Heart left ventricle (tissue), 16 donors: ENCODE measurements at regions not wholly inside any gene's neighbourhood (a gene's known extent, or its start where the extent isn't known, plus 50 kb on each side); places are given as distances from the start of the nearest gene placed in this dataset.

Source experiments
- ATAC-seq, 4 donors: fragments of 200-7000 bp; cut with Tn5 transposase; one replicate each; pipeline ENCODE4 v1.9.1; 2020 to 2022; ENCODE audit warnings: moderate library complexity in 4 of 4, mild to moderate bottlenecking in 3 of 4, moderate number of reproducible peaks in 1 of 4
- DNase-seq, 5 donors: peaks; one replicate each; pipeline ENCODE4 v3.0.0-alpha.2; 2020
- H3K27ac ChIP-seq, 12 donors: fragments of 200-600 bp; sonication (generic) in 4 of 12; one replicate each; pipeline versions ENCODE4 v1.5.0 to v1.8.0; 2016 to 2022; ENCODE audit warnings: mild to moderate bottlenecking in 2 of 12
- H3K27me3 ChIP-seq, 9 donors: fragments of 200-600 bp; sonication (generic) in 2 of 9; one replicate each; pipeline versions ENCODE4 v1.5.1 to v1.8.0; 2016 to 2022; ENCODE audit warnings: mild to moderate bottlenecking in 3 of 9
- H3K36me3 ChIP-seq, 9 donors: fragments of 200-600 bp; sonication (generic) in 2 of 9; one replicate each; pipeline versions ENCODE4 v1.5.0 to v1.8.0; 2018 to 2022; ENCODE audit warnings: mild to moderate bottlenecking in 2 of 9
- H3K4me1 ChIP-seq, 12 donors: fragments of 200-600 bp; sonication (generic) in 4 of 12; one replicate each; pipeline versions ENCODE4 v1.5.0 to v1.8.0; 2016 to 2022; ENCODE audit warnings: mild to moderate bottlenecking in 3 of 12
- H3K4me3 ChIP-seq, 12 donors: fragments of 200-600 bp; sonication (generic) in 4 of 12; one replicate each; pipeline versions ENCODE4 v1.5.0 to v1.8.0; 2017 to 2022; ENCODE audit warnings: mild to moderate bottlenecking in 9 of 12, moderate library complexity in 4 of 12
- H3K9me3 ChIP-seq, 12 donors: fragments of 200-600 bp; sonication (generic) in 4 of 12; one replicate each; pipeline versions ENCODE4 v1.5.0 to v1.8.0; 2016 to 2022; ENCODE audit warnings: mild to moderate bottlenecking in 1 of 12
- CTCF ChIP-seq, 12 donors: fragments of 200-600 bp; sonication (generic) in 4 of 12; IDR thresholded peaks; one replicate each; pipeline versions ENCODE4 v1.5.0 to v1.8.0; 2018 to 2022; ENCODE audit warnings: antibody characterized with exemption in 12 of 12, mild to moderate bottlenecking in 5 of 12
- POLR2A ChIP-seq, 2 donors: fragments of 450-650 bp; IDR thresholded peaks; one replicate each; pipeline ENCODE4 v1.6.1; 2017; ENCODE audit warnings: antibody characterized with exemption in 2 of 2, mild to moderate bottlenecking in 2 of 2, moderate library complexity in 2 of 2
- WGBS, 4 donors: extraction: QIAGEN DNeasy Blood & Tissue Kit in 2 of 4; methylation state at CpG; one replicate each; pipeline versions ENCODE4 v1.1.5 to v1.1.7; 2013 to 2018; 5-methylcytosine and 5-hydroxymethylcytosine counted together
- intact Hi-C, 10 donors: fragments of 100-400 bp; cut with DNase I; formaldehyde crosslinking; loops; one replicate each; pipeline versions ENCODE4 v1.11.1 to v1.14.2; 2022
- donor health status: ischemic (EF 13 %, LVEDD 7.1; RV severe dilation, severe dysfunction).
- donor health status: healthy with polysubstance abuse.
- donor health status: DM: no; HTN: yes; CAD: no.
- donor health status: DM: no; HTN: no; CAD: no.
- donor health status: ischemic (EF 25% LVEDD 6.9; RV normal size, moderate dysfunction).
- donor health status: ischemic (EF 25% LVEDD 5.7; RV mildly dilated, moderate dysfunction).
- donor health status: healthy.
- donor health status: DM: yes; HTN: yes; CAD: no.
- donor health status: ischemic (EF 35%, LVEDD 5.7; RV mildly dilated, moderate dysfunction).
- donor health status: nonischemic (EF 11% LVEDD 7.7; RV severe dilation, severe dysfunction).
- donor health status: DM: yes; HTN: yes; CAD: no.
- donor health status: PGD.
- donor health status: ischemic (EF 29% LVEDD 5.4; RV normal size, mild dysfunction).
- donor health status: nonischemic (EF 23%, LVEDD 6.1; RV moderate dilation, normal function).

GRCh38 chr2:5978131-5978751, 286.1 kb downstream of the SOX11 start:
- Histone ChIP-seq H3K36me3 (no peaks in the 10 kb centered on the region), H3K4me3 (no peak overlapping the region), H3K9me3 (no peaks in the 10 kb centered on the region), H3K4me1 (peaks cover 0 to 7% (median 0%) of the 10 kb centered on the region in 12 donors), H3K27me3 (peaks cover 0 to 19% (median 0%) of the 10 kb centered on the region in 9 donors), H3K27ac (no peak overlapping the region)
- TF ChIP-seq POLR2A (IDR thresholded peaks at IDR 0.05): no peak
- no peak for TF ChIP-seq CTCF (IDR thresholded peaks at IDR 0.05)
- ATAC-seq (no peak), DNase-seq (no peak)
- intact Hi-C loops: no loop called here
- WGBS, 4 donors: 89 to 96% (median 90%) methylated on average over 4 of the region's 4 CpGs

- ATAC-seq (peak in 1 of 4 donors; percentile 14), DNase-seq (no peak)
- intact Hi-C loops: no loop called here
- Histone ChIP-seq H3K4me1 (peaks cover 0 to 7% (median 0%) of the 10 kb centered on the region in 12 donors), H3K36me3 (no peaks in the 10 kb centered on the region), H3K27ac (no peak overlapping the region), H3K9me3 (no peaks in the 10 kb centered on the region), H3K27me3 (peaks cover 0 to 28% (median 0%) of the 10 kb centered on the region in 9 donors), H3K4me3 (no peak overlapping the region)
- TF ChIP-seq POLR2A (IDR thresholded peaks at IDR 0.05) (no peak), CTCF (IDR thresholded peaks at IDR 0.05) (no peak)
- WGBS, 4 donors: 59 to 69% (median 65%) methylated on average over 16 of the region's 16 CpGs
Observed at GRCh38 chr2:5980450-5981190, 288.4 kb downstream of the SOX11 start.

GRCh38 chr2:5982193-5982902, 290.2 kb downstream of the SOX11 start:
- Histone ChIP-seq H3K27me3 (peaks cover 0 to 28% (median 0%) of the 10 kb centered on the region in 9 donors), H3K27ac (no peak overlapping the region), H3K4me1 (peaks cover 0 to 7% (median 0%) of the 10 kb centered on the region in 12 donors), H3K36me3 (no peaks in the 10 kb centered on the region), H3K9me3 (no peaks in the 10 kb centered on the region), H3K4me3 (no peak overlapping the region)
- ATAC-seq (no peak), DNase-seq (no peak)
- TF ChIP-seq POLR2A (IDR thresholded peaks at IDR 0.05) (no peak), CTCF (IDR thresholded peaks at IDR 0.05) (no peak)
- intact Hi-C loops: no loop called here
- WGBS, 4 donors: 83 to 87% (median 84%) methylated on average over 16 of the region's 16 CpGs

GRCh38 chr2:5982903-5983265, 290.7 kb downstream of the SOX11 start:
- WGBS, 4 donors: 94 to 96% (median 95%) methylated on average over 11 of the region's 11 CpGs
- DNase-seq (no peak), ATAC-seq (no peak)

More at GRCh38 chr2:5982903-5983265, 290.7 kb downstream of the SOX11 start:
- H3K27ac ChIP-seq: no peak overlapping the region
- no peaks in the 10 kb centered on the region for H3K36me3 ChIP-seq
- H3K4me1 ChIP-seq: peaks cover 0 to 7% (median 0%) of the 10 kb centered on the region in 12 donors
- H3K27me3 ChIP-seq: peaks cover 0 to 28% (median 0%) of the 10 kb centered on the region in 9 donors
- no peak overlapping the region for H3K4me3 ChIP-seq
- intact Hi-C loops: no loop called here
- no peaks in the 10 kb centered on the region for H3K9me3 ChIP-seq
- TF ChIP-seq POLR2A (IDR thresholded peaks at IDR 0.05): no peak
- TF ChIP-seq CTCF (IDR thresholded peaks at IDR 0.05): no peak
